ENCODE measurements at regions not wholly inside any gene's neighbourhood (a gene's known extent, or its start where the extent isn't known, plus 50 kb on each side); places are given as distances from the start of the nearest gene placed in this dataset.
"Not testable (repeated sequence)": the region's sequence is repeated elsewhere in the genome, so short reads cannot be mapped to it uniquely, and the experiment has no call there.

DNA sequence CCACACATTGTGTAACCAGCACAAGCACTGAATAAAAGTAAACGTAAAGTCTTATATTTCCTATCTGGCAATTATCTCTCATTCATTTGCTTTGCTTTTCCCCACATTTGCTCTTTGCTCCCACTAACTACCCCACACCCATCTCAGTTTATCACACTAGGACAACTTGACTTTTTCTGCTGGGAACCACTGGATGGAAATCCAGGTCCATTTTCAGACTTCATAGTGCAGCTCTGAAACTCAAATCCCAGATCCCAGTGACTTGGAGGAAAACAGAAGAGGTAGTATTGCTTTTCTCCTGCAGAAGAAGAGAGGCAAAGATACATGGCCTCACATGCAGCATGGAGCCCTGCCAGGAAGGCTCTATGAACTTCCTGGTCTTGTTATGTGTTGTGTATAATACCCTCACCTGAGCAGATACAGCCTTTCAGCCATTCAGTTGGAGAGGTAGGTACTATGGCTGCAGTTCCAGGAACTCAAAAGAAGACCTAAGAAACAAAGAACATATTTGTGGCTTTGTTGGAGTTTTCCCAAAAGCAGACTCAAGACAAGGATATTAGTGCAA is 90.0 kb upstream of the NIPBL start:
- H3K27me3 ChIP-seq (ENCODE audit: control insufficient read depth, insufficient read depth) = no peaks in the 10 kb centered on the region
- intact Hi-C loops (cut with DNase I) = no loop called here
- H3K4me3 ChIP-seq (ENCODE audit: low read length) = no peak overlapping the region
- H3K9me3 ChIP-seq (ENCODE audit: control insufficient read depth, low read length) = no peaks in the 10 kb centered on the region
- ATAC-seq (no peak), DNase-seq (no peak)
- H3K4me1 ChIP-seq (ENCODE audit: control insufficient read depth, insufficient read depth, low read length) = no peaks in the 10 kb centered on the region
- no peak overlapping the region for H3K27ac ChIP-seq (ENCODE audit: low read length)
- WGBS = 85% methylated on average over 1 of the region's 1 CpG

DNA sequence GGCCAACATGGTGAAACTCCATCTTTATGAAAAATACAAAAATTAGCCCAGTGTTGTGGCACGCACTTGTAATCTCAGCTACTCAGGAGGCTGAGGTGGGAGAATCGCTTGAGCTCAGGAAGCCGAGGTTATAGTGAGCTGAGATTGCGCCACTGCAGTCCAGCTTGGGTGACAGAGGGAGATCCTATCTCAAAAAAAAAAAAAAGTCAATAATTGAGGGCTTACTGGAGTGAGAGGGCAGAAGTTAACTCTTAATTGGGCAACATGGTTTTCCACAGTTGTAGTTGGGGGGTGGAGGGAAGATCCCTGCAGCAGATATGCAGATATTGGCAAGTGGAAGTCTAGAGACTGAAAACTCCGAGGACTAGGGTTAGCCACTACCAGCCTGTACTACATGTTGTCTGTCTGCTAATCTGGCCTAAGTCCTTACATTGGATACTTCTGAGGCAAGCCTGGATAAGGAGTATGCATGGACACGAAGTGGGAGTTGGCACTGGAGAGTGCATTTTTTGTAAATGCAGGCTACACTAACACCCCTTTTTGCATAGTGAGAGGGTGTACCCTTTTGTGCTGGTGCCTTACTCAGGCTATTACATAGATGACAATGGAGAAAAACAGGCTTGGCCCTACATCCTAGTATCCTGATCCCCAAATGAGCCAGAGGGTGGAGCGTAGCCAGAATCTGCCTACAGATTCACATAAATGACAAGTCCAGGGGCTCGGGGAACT is 89.0 kb upstream of the NIPBL start:
- Histone ChIP-seq H3K4me1 (ENCODE audit: control insufficient read depth, insufficient read depth, low read length) (no peaks in the 10 kb centered on the region), H3K27ac (ENCODE audit: low read length) (no peak overlapping the region), H3K27me3 (ENCODE audit: control insufficient read depth, insufficient read depth) (no peaks in the 10 kb centered on the region), H3K4me3 (ENCODE audit: low read length) (no peak overlapping the region), H3K9me3 (ENCODE audit: control insufficient read depth, low read length) (no peaks in the 10 kb centered on the region)
- intact Hi-C loops (cut with DNase I) = no loop called here
- DNase-seq (no peak), ATAC-seq (no peak)
- 77% methylated on average over 8 of the region's 8 CpGs for WGBS

DNA sequence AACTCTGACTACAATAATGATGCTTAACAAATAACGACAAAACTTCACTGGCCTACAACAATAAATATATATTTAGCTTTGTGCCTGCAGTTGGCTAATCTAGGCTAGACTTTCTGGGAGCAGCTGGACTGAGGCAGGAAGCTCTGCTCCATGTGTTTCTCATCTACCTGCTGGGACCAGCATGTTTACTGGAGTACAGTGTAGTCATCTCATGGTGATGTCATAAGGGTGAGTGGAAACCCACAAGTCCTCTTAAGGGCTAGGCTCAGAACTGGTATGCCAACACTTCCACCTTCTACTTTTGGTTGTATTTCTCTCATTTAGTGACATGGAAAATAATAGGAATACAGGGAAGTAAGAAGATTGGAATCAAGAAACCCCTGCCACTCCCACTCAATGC is 85.7 kb upstream of the NIPBL start:
- Histone ChIP-seq H3K4me3 (ENCODE audit: low read length) (no peak overlapping the region), H3K4me1 (ENCODE audit: control insufficient read depth, insufficient read depth, low read length) (no peaks in the 10 kb centered on the region), H3K27ac (ENCODE audit: low read length) (no peak overlapping the region), H3K9me3 (ENCODE audit: control insufficient read depth, low read length) (no peaks in the 10 kb centered on the region), H3K27me3 (ENCODE audit: control insufficient read depth, insufficient read depth) (no peaks in the 10 kb centered on the region)
- ATAC-seq (no peak), DNase-seq (no peak)
- 90% methylated on average over 1 of the region's 1 CpG for WGBS
- intact Hi-C loops (cut with DNase I) = no loop called here

DNA sequence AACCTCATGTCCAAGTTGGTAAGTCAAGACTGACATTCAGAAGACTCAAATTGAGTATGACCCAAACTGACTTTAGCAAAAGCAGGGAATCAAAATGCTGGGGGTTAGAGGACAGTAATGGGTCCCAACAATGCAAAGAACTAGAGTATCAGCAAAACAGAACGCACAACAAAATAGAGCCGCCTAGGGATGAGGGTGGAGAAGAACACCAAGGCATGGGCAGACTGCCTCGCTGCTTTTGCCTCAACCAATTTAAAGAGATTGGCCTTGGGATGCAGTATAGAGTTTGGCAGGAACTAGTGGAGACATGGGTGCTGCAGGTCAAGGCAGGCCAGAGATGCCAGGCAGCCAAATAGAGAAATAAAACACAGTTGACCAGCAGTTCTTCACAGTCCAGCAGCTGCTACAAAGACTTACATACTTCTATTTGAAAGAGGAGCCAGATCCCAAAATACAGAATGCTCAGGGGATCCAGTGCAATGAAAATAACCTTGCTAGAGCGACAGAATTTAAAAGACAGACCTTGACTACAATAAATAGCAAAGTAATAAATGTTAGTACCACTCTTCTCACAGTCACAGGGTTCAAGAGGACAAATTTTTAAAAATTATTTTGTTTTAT is 83.9 kb upstream of the NIPBL start:
- H3K27me3 ChIP-seq (ENCODE audit: control insufficient read depth, insufficient read depth) = no peaks in the 10 kb centered on the region
- 76% methylated on average over 4 of the region's 4 CpGs for WGBS
- H3K9me3 ChIP-seq (ENCODE audit: control insufficient read depth, low read length) = no peaks in the 10 kb centered on the region
- DNase-seq = no peak
- intact Hi-C loops (cut with DNase I) = no loop called here
- H3K4me3 ChIP-seq (ENCODE audit: low read length) = no peak overlapping the region
- no peak overlapping the region for H3K27ac ChIP-seq (ENCODE audit: low read length)
- no peaks in the 10 kb centered on the region for H3K4me1 ChIP-seq (ENCODE audit: control insufficient read depth, insufficient read depth, low read length)
- ATAC-seq = no peak

DNA sequence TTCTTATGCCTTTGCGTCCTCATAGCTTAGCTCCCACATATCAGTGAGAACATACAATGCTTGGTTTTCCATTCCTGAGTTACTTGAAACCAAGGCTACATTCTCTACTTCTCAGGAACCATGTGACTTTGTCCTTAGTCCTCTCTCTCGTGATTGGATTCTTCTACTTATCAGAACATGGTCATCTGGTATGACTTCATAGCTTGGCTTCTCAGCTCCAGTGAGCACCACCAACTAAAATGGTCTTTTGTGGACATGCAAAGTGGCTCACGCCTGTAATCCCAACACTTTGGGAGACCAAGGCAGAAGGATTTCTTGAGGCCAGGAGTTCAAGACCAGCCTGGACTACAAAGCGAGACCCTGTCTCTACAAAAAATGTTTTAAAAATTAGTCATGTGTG is 81.2 kb upstream of the NIPBL start:
- 83% methylated on average over 4 of the region's 4 CpGs for WGBS
- ATAC-seq (no peak), DNase-seq (no peak)
- no peaks in the 10 kb centered on the region for H3K9me3 ChIP-seq (ENCODE audit: control insufficient read depth, low read length)
- no peak overlapping the region for H3K27ac ChIP-seq (ENCODE audit: low read length)
- no peak overlapping the region for H3K4me3 ChIP-seq (ENCODE audit: low read length)
- no peaks in the 10 kb centered on the region for H3K27me3 ChIP-seq (ENCODE audit: control insufficient read depth, insufficient read depth)
- no peaks in the 10 kb centered on the region for H3K4me1 ChIP-seq (ENCODE audit: control insufficient read depth, insufficient read depth, low read length)
- intact Hi-C loops (cut with DNase I) = no loop called here

DNA sequence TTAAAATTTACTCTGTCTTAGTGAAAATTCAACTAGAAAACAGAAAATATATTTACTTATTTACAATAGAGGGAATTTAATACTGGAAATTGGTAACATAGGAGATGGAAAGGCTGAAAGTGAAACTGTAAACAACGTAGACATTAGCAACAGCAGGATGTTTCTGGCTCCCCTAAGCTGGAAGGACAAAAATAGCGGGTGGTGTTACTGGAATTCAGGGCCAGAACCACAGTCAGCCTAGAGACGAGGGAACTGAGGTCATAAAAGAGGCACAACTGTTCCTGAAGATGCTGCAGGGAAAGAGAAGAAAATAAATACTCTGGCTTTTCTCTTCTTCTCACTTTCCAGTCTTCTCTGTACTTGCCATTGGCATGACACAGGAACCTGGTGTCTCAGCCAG is 80.4 kb upstream of the NIPBL start:
- Histone ChIP-seq H3K9me3 (ENCODE audit: control insufficient read depth, low read length) (no peaks in the 10 kb centered on the region), H3K27ac (ENCODE audit: low read length) (no peak overlapping the region), H3K4me3 (ENCODE audit: low read length) (no peak overlapping the region), H3K27me3 (ENCODE audit: control insufficient read depth, insufficient read depth) (no peaks in the 10 kb centered on the region), H3K4me1 (ENCODE audit: control insufficient read depth, insufficient read depth, low read length) (no peaks in the 10 kb centered on the region)
- ATAC-seq (no peak), DNase-seq (no peak)
- intact Hi-C loops (cut with DNase I) = no loop called here
- WGBS = 47% methylated on average over 3 of the region's 3 CpGs

DNA sequence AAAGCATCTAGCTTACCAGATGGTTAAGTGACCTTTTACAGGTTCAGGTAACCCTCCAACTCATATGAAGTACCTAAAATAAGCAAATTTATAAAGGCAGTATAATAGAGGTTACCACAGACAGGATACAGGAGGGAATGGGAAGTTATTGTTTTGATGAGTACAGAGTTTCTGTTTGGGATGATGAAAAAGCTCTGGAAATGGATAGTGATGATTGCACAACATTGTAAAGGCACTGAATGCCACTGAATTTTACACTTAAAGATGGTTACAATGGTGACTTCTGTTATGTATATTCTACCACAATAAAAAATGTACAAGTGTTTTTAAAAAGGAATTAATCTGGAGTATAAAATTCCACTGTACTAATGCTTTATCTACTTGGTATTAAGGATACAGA is 75.0 kb upstream of the NIPBL start:
- DNase-seq (no peak), ATAC-seq (no peak)
- Histone ChIP-seq H3K4me3 (ENCODE audit: low read length) (no peak overlapping the region), H3K9me3 (ENCODE audit: control insufficient read depth, low read length) (no peaks in the 10 kb centered on the region), H3K4me1 (ENCODE audit: control insufficient read depth, insufficient read depth, low read length) (no peaks in the 10 kb centered on the region), H3K27ac (ENCODE audit: low read length) (no peak overlapping the region), H3K27me3 (ENCODE audit: control insufficient read depth, insufficient read depth) (no peaks in the 10 kb centered on the region)
- intact Hi-C loops (cut with DNase I) = no loop called here

DNA sequence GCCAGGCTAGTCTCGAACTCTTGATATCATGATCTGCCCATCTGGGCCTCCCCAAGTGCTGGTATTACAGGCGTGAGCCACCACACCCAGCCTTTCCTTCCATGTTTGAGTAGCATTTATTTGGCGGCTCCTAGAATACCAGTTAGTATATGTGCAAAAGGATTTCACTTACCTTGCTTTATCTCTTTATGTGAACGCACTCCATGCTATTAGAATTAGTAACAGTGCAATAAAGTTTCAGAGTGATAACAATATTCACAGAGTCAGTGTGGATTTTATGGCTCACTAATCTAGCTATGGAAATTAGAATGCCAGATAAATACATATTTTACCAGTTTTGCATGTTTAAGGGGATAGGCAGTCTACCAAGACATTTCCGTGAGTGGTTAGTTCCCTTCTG is 74.4 kb upstream of the NIPBL start:
- DNase-seq (no peak), ATAC-seq (no peak)
- Histone ChIP-seq H3K9me3 (ENCODE audit: control insufficient read depth, low read length) (no peaks in the 10 kb centered on the region), H3K4me1 (ENCODE audit: control insufficient read depth, insufficient read depth, low read length) (no peaks in the 10 kb centered on the region), H3K4me3 (ENCODE audit: low read length) (no peak overlapping the region), H3K27me3 (ENCODE audit: control insufficient read depth, insufficient read depth) (no peaks in the 10 kb centered on the region), H3K27ac (ENCODE audit: low read length) (no peak overlapping the region)
- intact Hi-C loops (cut with DNase I) = no loop called here
- 87% methylated on average over 5 of the region's 5 CpGs for WGBS

DNA sequence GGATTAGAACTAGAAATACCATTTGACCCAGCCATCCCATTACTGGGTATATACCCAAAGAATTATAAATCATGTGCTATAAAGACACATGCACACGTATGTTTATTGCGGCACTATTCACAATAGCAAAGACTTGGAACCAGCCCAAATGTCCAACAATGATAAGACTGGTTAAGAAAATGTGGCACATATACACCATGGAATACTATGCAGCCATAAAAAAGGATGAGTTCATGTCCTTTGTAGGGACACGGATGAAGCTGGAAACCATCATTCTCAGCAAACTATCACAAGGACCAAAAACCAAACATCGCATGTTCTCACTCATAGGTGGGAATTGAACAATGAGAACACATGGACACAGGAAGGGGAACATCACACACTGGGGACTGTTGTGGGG is 63.3 kb upstream of the NIPBL start:
- DNase-seq; intact Hi-C loops (cut with DNase I); H3K27me3 ChIP-seq (ENCODE audit: control insufficient read depth, insufficient read depth); H3K9me3 ChIP-seq (ENCODE audit: control insufficient read depth, low read length); ATAC-seq; H3K4me3 ChIP-seq (ENCODE audit: low read length); H3K27ac ChIP-seq (ENCODE audit: low read length); H3K4me1 ChIP-seq (ENCODE audit: control insufficient read depth, insufficient read depth, low read length): not testable (repeated sequence)
- WGBS = 96% methylated on average over 4 of the region's 4 CpGs

DNA sequence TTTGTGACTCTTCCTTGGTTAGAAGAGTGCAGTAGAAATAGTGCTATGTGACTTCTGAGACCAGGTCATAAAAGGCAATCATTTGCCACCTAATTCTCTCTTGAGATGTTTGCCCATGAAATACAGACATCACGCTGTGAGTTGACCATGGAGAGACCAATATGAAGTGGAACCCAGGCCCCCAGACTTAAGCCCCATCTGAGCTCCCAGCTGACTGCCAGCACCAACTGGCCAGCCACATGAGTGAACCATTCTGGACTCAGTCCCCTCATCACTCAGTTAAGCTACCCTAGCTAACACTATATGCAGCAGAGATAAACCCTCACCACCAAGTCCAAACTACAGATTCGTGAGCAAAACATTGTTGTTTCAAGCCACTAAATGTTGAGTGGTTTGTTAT is 60.7 kb upstream of the NIPBL start:
- H3K9me3 ChIP-seq (ENCODE audit: control insufficient read depth, low read length) = no peaks in the 10 kb centered on the region
- no peaks in the 10 kb centered on the region for H3K27me3 ChIP-seq (ENCODE audit: control insufficient read depth, insufficient read depth)
- no peak overlapping the region for H3K4me3 ChIP-seq (ENCODE audit: low read length)
- DNase-seq (no peak), ATAC-seq (no peak)
- 81% methylated on average over 2 of the region's 2 CpGs for WGBS
- no peaks in the 10 kb centered on the region for H3K4me1 ChIP-seq (ENCODE audit: control insufficient read depth, insufficient read depth, low read length)
- no peak overlapping the region for H3K27ac ChIP-seq (ENCODE audit: low read length)
- intact Hi-C loops (cut with DNase I) = no loop called here

DNA sequence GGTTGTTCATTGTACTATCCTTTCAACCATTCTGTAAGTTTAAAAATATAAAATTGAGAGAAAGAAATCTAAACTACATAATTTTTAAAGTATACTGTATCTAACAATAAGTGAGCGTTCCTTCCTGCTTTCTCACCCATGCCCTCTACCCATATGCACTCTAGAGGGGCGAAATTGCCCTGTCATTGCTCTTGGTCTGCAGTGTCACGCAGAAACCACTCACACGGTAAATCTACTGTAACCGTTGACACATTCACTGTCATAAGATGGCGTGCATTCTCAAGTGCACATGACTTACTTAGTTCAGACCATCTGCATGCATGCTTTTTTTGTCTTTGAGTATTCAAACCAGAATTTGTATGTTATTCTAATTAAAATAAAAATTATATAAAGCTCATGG is 55.7 kb upstream of the NIPBL start:
- no peak overlapping the region for H3K27ac ChIP-seq (ENCODE audit: low read length)
- H3K4me1 ChIP-seq (ENCODE audit: control insufficient read depth, insufficient read depth, low read length) = no peaks in the 10 kb centered on the region
- H3K9me3 ChIP-seq (ENCODE audit: control insufficient read depth, low read length) = no peaks in the 10 kb centered on the region
- DNase-seq (no peak), ATAC-seq (no peak)
- WGBS = 80% methylated on average over 6 of the region's 6 CpGs
- no peaks in the 10 kb centered on the region for H3K27me3 ChIP-seq (ENCODE audit: control insufficient read depth, insufficient read depth)
- intact Hi-C loops (cut with DNase I) = no loop called here
- H3K4me3 ChIP-seq (ENCODE audit: low read length) = no peak overlapping the region

Measured in right cardiac atrium (tissue), 5 donors.